Esophagus muscularis mucosa (tissue), 4 donors: ENCODE measurements at regions not wholly inside any gene's neighbourhood (a gene's known extent, or its start where the extent isn't known, plus 50 kb on each side); places are given as distances from the start of the nearest gene placed in this dataset.
A peak's percentile ranks its signal among the peaks of the same experiment; 100 is the strongest.

Experiments used
- DNase-seq: peaks from one replicate; pipeline ENCODE4 v3.0.0-alpha.2; 2017; ENCODE audit errors: extremely low spot score
- H3K27ac ChIP-seq, 4 donors: fragments of 200-600 bp; sonication (generic); replicated peaks in 1 of 4; 1 replicate in 3 of 4; 2 replicates in 1 of 4; pipeline ENCODE4 v1.5.1; 2016 to 2019; ENCODE audit warnings: mild to moderate bottlenecking in 1 of 4
- H3K27me3 ChIP-seq, 4 donors: fragments of 200-600 bp; sonication (generic); one replicate each; pipeline versions ENCODE4 v1.5.1 to v1.6.0; 2016 to 2019
- H3K36me3 ChIP-seq, 4 donors: fragments of 200-600 bp; sonication (generic); one replicate each; pipeline ENCODE4 v1.5.1; 2016 to 2019
- H3K4me1 ChIP-seq, 4 donors: fragments of 200-600 bp; sonication (generic); one replicate each; pipeline ENCODE4 v1.5.1; 2016 to 2019
- H3K4me3 ChIP-seq, 4 donors: fragments of 200-600 bp; sonication (generic); 1 replicate in 2 of 4; 2 replicates in 2 of 4; pipeline ENCODE4 v1.5.1; 2016 to 2019; ENCODE audit warnings: mild to moderate bottlenecking in 4 of 4, moderate library complexity in 1 of 4
- H3K9me3 ChIP-seq, 4 donors: fragments of 200-600 bp; sonication (generic); 1 replicate in 3 of 4; 2 replicates in 1 of 4; pipeline ENCODE4 v1.5.1; 2016 to 2019
- CTCF ChIP-seq, 3 experiments: fragments of 200-600 bp in 2 of 3; fragments of 450-650 bp in 1 of 3; sonication (generic) in 2 of 3; IDR thresholded peaks; one replicate each; pipeline ENCODE4 v1.5.1; 2017 to 2019; ENCODE audit warnings: antibody characterized with exemption in 3 of 3, mild to moderate bottlenecking in 2 of 3, moderate library complexity in 1 of 3
- EP300 ChIP-seq: sonication (generic); formaldehyde crosslinking; IDR thresholded peaks from one replicate; pipeline ENCODE4 v1.6.1; 2017; ENCODE audit warnings: antibody characterized with exemption
- POLR2A ChIP-seq: fragments of 450-650 bp; IDR thresholded peaks from one replicate; pipeline ENCODE4 v1.6.1; 2017; ENCODE audit warnings: antibody characterized with exemption, moderate library complexity, mild to moderate bottlenecking, low read depth
- POLR2AphosphoS5 ChIP-seq, 2 donors: sonication (generic); formaldehyde crosslinking; IDR thresholded peaks; one replicate each; pipeline ENCODE4 v1.6.1; 2017; ENCODE audit warnings: antibody characterized with exemption in 2 of 2
- WGBS: methylation state at CpG from one replicate; pipeline ENCODE4 v1.1.5; 2018; 5-methylcytosine and 5-hydroxymethylcytosine counted together
- intact Hi-C: fragments of 100-400 bp; cut with DNase I; formaldehyde crosslinking; loops from one replicate; pipeline ENCODE4 v1.15.1; 2023

GRCh38 chr1:106868828-106869227, 187.6 kb upstream of the PRMT6 start:
- TF ChIP-seq EP300, result no peak
- TF ChIP-seq POLR2A, result no peak
- TF ChIP-seq CTCF (IDR thresholded peaks at IDR 0.05), result no peak
- no peak for TF ChIP-seq POLR2AphosphoS5 (IDR thresholded peaks at IDR 0.05)
- WGBS, result 71% methylated on average over 1 of the region's 1 CpG
- H3K27ac ChIP-seq, result no peak overlapping the region
- no peak overlapping the region for H3K4me3 ChIP-seq
- no peaks in the 10 kb centered on the region for H3K4me1 ChIP-seq
- H3K27me3 ChIP-seq, result no peaks in the 10 kb centered on the region
- DNase-seq, result no peak
- intact Hi-C loops, result no loop called here
- no peaks in the 10 kb centered on the region for H3K9me3 ChIP-seq
- H3K36me3 ChIP-seq, result no peaks in the 10 kb centered on the region

- H3K36me3 ChIP-seq, result no peaks in the 10 kb centered on the region
- H3K9me3 ChIP-seq, result no peaks in the 10 kb centered on the region
- 61% methylated on average over 1 of the region's 1 CpG for WGBS
- H3K4me1 ChIP-seq, result peaks cover 5 to 16% (median 14%) of the 10 kb centered on the region in 4 donors
- intact Hi-C loops, result no loop called here
- H3K27me3 ChIP-seq, result no peaks in the 10 kb centered on the region
- no peak overlapping the region for H3K4me3 ChIP-seq
- TF ChIP-seq POLR2AphosphoS5 (IDR thresholded peaks at IDR 0.05) (no peak), CTCF (IDR thresholded peaks at IDR 0.05) (no peak), EP300 (no peak), POLR2A (no peak)
- H3K27ac ChIP-seq, result no peak overlapping the region
- DNase-seq, result no peak
These were observed 180.9 kb upstream of the PRMT6 start for GRCh38 chr1:106875622-106876021.

GRCh38 chr1:106876384-106876783, 180.1 kb upstream of the PRMT6 start:
- WGBS, result 70% methylated on average over 3 of the region's 3 CpGs
- H3K36me3 ChIP-seq, result no peaks in the 10 kb centered on the region
- no peak for TF ChIP-seq CTCF (IDR thresholded peaks at IDR 0.05)

GRCh38 chr1:106879538-106879937, 176.9 kb upstream of the PRMT6 start:
- Histone ChIP-seq H3K27ac (no peak overlapping the region), H3K4me1 (peaks cover 5 to 19% (median 15%) of the 10 kb centered on the region in 4 donors), H3K36me3 (no peaks in the 10 kb centered on the region), H3K9me3 (no peaks in the 10 kb centered on the region), H3K27me3 (no peaks in the 10 kb centered on the region), H3K4me3 (no peak overlapping the region)
- intact Hi-C loops, result no loop called here
- WGBS, result 0% methylated on average over 1 of the region's 3 CpGs
- DNase-seq, result no peak
- TF ChIP-seq POLR2A (no peak), POLR2AphosphoS5 (IDR thresholded peaks at IDR 0.05) (peak in 1 of 2 donors; percentile 52)

More at GRCh38 chr1:106876384-106876783, 180.1 kb upstream of the PRMT6 start:
- Histone ChIP-seq H3K27ac (no peak overlapping the region), H3K4me3 (no peak overlapping the region), H3K9me3 (no peaks in the 10 kb centered on the region), H3K4me1 (peaks cover 5 to 19% (median 15%) of the 10 kb centered on the region in 4 donors), H3K27me3 (no peaks in the 10 kb centered on the region)
- no peak for DNase-seq
- intact Hi-C loops, result no loop called here

GRCh38 chr1:106880226-106880625, 176.2 kb upstream of the PRMT6 start:
- Histone ChIP-seq H3K36me3 (no peaks in the 10 kb centered on the region), H3K27me3 (no peaks in the 10 kb centered on the region), H3K4me3 (no peak overlapping the region), H3K9me3 (no peaks in the 10 kb centered on the region), H3K4me1 (peaks cover 5 to 19% (median 15%) of the 10 kb centered on the region in 4 donors), H3K27ac (no peak overlapping the region)
- TF ChIP-seq EP300 (no peak), POLR2A (no peak), POLR2AphosphoS5 (IDR thresholded peaks at IDR 0.05) (no peak), CTCF (IDR thresholded peaks at IDR 0.05) (no peak)
- WGBS, result 76% methylated on average over 3 of the region's 3 CpGs
- intact Hi-C loops, result no loop called here
- DNase-seq, result no peak
